HEK293 (cell line): ENCODE measurements at regions not wholly inside any gene's neighbourhood (a gene's known extent, or its start where the extent isn't known, plus 50 kb on each side); places are given as distances from the start of the nearest gene placed in this dataset.

ENCODE experiments used
- FEZF1 ChIP-seq: fragments of 450-650 bp; formaldehyde crosslinking; IDR thresholded peaks from 2 replicates; pipeline ENCODE4 v1.5.1; 2016; ENCODE audit warnings: missing biosample characterization, missing genetic modification characterization
- GLI4 ChIP-seq: fragments of 450-650 bp; formaldehyde crosslinking; IDR thresholded peaks from 2 replicates; pipeline ENCODE4 v1.5.1; 2016; ENCODE audit warnings: missing biosample characterization, missing genetic modification characterization
- GLIS2 ChIP-seq: fragments of 450-650 bp; formaldehyde crosslinking; IDR thresholded peaks from 2 replicates; pipeline ENCODE4 v1.5.1; 2016; ENCODE audit warnings: missing biosample characterization, missing genetic modification characterization
- IKZF3 ChIP-seq: fragments of 450-650 bp; IDR thresholded peaks from 2 replicates; pipeline ENCODE4 v1.5.0; 2018; ENCODE audit warnings: missing biosample characterization, mild to moderate bottlenecking, missing genetic modification characterization, moderate library complexity
- KLF8 ChIP-seq: fragments of 450-650 bp; formaldehyde crosslinking; IDR thresholded peaks from 2 replicates; pipeline ENCODE4 v1.5.1; 2016; ENCODE audit warnings: missing biosample characterization, missing genetic modification characterization
- MZF1 ChIP-seq: fragments of 450-650 bp; formaldehyde crosslinking; IDR thresholded peaks from 2 replicates; pipeline ENCODE4 v1.5.1; 2017; ENCODE audit warnings: missing biosample characterization, missing genetic modification characterization, borderline replicate concordance
- RBAK ChIP-seq: fragments of 450-650 bp; formaldehyde crosslinking; IDR thresholded peaks from 2 replicates; pipeline ENCODE4 v1.5.1; 2016; ENCODE audit warnings: missing biosample characterization, missing genetic modification characterization
- REPIN1 ChIP-seq: fragments of 450-650 bp; formaldehyde crosslinking; IDR thresholded peaks from 2 replicates; pipeline ENCODE4 v1.5.1; 2017; ENCODE audit warnings: missing biosample characterization, missing genetic modification characterization, low read depth
- SP7 ChIP-seq: fragments of 450-650 bp; formaldehyde crosslinking; IDR thresholded peaks from 2 replicates; pipeline ENCODE4 v1.5.1; 2016; ENCODE audit warnings: missing biosample characterization, missing genetic modification characterization
- YY1 ChIP-seq: fragments of 450-650 bp; formaldehyde crosslinking; IDR thresholded peaks from 2 replicates; pipeline ENCODE4 v1.5.1; 2018; ENCODE audit warnings: missing biosample characterization, missing genetic modification characterization
- YY2 ChIP-seq: fragments of 450-650 bp; formaldehyde crosslinking; IDR thresholded peaks from 2 replicates; pipeline ENCODE4 v1.5.1; 2016; ENCODE audit warnings: missing biosample characterization, missing genetic modification characterization
- ZBTB20 ChIP-seq: fragments of 450-650 bp; formaldehyde crosslinking; IDR thresholded peaks from 2 replicates; pipeline ENCODE4 v1.5.1; 2016; ENCODE audit warnings: missing biosample characterization, missing genetic modification characterization
- ZFHX2 ChIP-seq: fragments of 450-650 bp; formaldehyde crosslinking; conservative IDR thresholded peaks from 2 replicates; pipeline ENCODE4 v1.5.1; 2016; ENCODE audit warnings: missing biosample characterization, missing genetic modification characterization
- ZFP69B ChIP-seq: fragments of 450-650 bp; formaldehyde crosslinking; IDR thresholded peaks from 2 replicates; pipeline ENCODE4 v1.5.1; 2016; ENCODE audit warnings: missing biosample characterization, missing genetic modification characterization
- ZNF132 ChIP-seq: fragments of 450-650 bp; formaldehyde crosslinking; IDR thresholded peaks from 2 replicates; pipeline ENCODE4 v1.5.1; 2017; ENCODE audit warnings: missing biosample characterization, missing genetic modification characterization, borderline replicate concordance
- ZNF138 ChIP-seq: fragments of 450-650 bp; formaldehyde crosslinking; IDR thresholded peaks from 2 replicates; pipeline ENCODE4 v1.5.1; 2016; ENCODE audit warnings: missing biosample characterization, missing genetic modification characterization, borderline replicate concordance
- ZNF19 ChIP-seq: fragments of 450-650 bp; formaldehyde crosslinking; IDR thresholded peaks from 2 replicates; pipeline ENCODE4; 2016; ENCODE audit warnings: missing biosample characterization, missing genetic modification characterization, low read depth
- ZNF341 ChIP-seq: fragments of 450-650 bp; formaldehyde crosslinking; IDR thresholded peaks from 2 replicates; pipeline ENCODE4; 2016; ENCODE audit warnings: low read depth, missing biosample characterization, missing genetic modification characterization
- ZNF433 ChIP-seq: fragments of 450-650 bp; formaldehyde crosslinking; IDR thresholded peaks from 2 replicates; pipeline ENCODE4 v1.5.1; 2016; ENCODE audit warnings: missing biosample characterization, missing genetic modification characterization, low read depth
- ZNF514 ChIP-seq: fragments of 450-650 bp; formaldehyde crosslinking; IDR thresholded peaks from 2 replicates; pipeline ENCODE4 v1.5.1; 2016; ENCODE audit warnings: missing biosample characterization, missing genetic modification characterization
- ZNF596 ChIP-seq: fragments of 450-650 bp; IDR thresholded peaks from 2 replicates; pipeline ENCODE4 v1.5.0; 2018; ENCODE audit warnings: missing biosample characterization, mild to moderate bottlenecking, missing genetic modification characterization, moderate library complexity
- ZNF623 ChIP-seq: fragments of 450-650 bp; formaldehyde crosslinking; IDR thresholded peaks from 2 replicates; pipeline ENCODE4 v1.5.1; 2016; ENCODE audit warnings: missing biosample characterization, missing genetic modification characterization
- ZNF624 ChIP-seq: fragments of 450-650 bp; formaldehyde crosslinking; IDR thresholded peaks from 2 replicates; pipeline ENCODE4 v1.5.1; 2017; ENCODE audit warnings: missing biosample characterization, missing genetic modification characterization
- ZNF701 ChIP-seq: fragments of 450-650 bp; formaldehyde crosslinking; IDR thresholded peaks from 2 replicates; pipeline ENCODE4 v1.5.1; 2016; ENCODE audit warnings: missing biosample characterization, missing genetic modification characterization
- ZNF777 ChIP-seq: fragments of 450-650 bp; formaldehyde crosslinking; IDR thresholded peaks from 2 replicates; pipeline ENCODE4 v1.5.1; 2017; ENCODE audit warnings: missing biosample characterization, missing genetic modification characterization, borderline replicate concordance
- ZNF837 ChIP-seq: fragments of 450-650 bp; formaldehyde crosslinking; IDR thresholded peaks from 2 replicates; pipeline ENCODE4 v1.5.1; 2016; ENCODE audit warnings: missing biosample characterization, missing genetic modification characterization
- ZXDB ChIP-seq: fragments of 450-650 bp; formaldehyde crosslinking; IDR thresholded peaks from 2 replicates; pipeline ENCODE4 v1.5.1; 2016; ENCODE audit warnings: missing biosample characterization, missing genetic modification characterization
- TF ChIP-seq, protein P1 (sequence below): fragments of 450-650 bp; formaldehyde crosslinking; IDR thresholded peaks from 2 replicates; pipeline ENCODE4 v1.5.1; 2016; ENCODE audit warnings: missing biosample characterization, missing genetic modification characterization
- TF ChIP-seq, protein P2 (sequence below): fragments of 450-650 bp; formaldehyde crosslinking; IDR thresholded peaks from 2 replicates; pipeline ENCODE4 v1.5.0; 2017; ENCODE audit warnings: missing biosample characterization, missing genetic modification characterization, borderline replicate concordance
- TF ChIP-seq, protein P3 (sequence below): fragments of 450-650 bp; formaldehyde crosslinking; IDR thresholded peaks from 2 replicates; pipeline ENCODE4 v1.5.1; 2016; ENCODE audit warnings: missing biosample characterization, missing genetic modification characterization
- TF ChIP-seq, protein P4 (sequence below): fragments of 450-650 bp; formaldehyde crosslinking; IDR thresholded peaks from 2 replicates; pipeline ENCODE4 v1.5.1; 2017; ENCODE audit warnings: missing biosample characterization, missing genetic modification characterization
- TF ChIP-seq, protein P5 (sequence below): fragments of 450-650 bp; formaldehyde crosslinking; IDR thresholded peaks from 2 replicates; pipeline ENCODE4 v1.5.1; 2016; ENCODE audit warnings: missing biosample characterization, missing genetic modification characterization
- TF ChIP-seq, protein P6 (sequence below): fragments of 450-650 bp; formaldehyde crosslinking; IDR thresholded peaks from 2 replicates; pipeline ENCODE4 v1.5.1; 2017; ENCODE audit warnings: missing biosample characterization, mild to moderate bottlenecking, missing genetic modification characterization, moderate library complexity

DNA sequence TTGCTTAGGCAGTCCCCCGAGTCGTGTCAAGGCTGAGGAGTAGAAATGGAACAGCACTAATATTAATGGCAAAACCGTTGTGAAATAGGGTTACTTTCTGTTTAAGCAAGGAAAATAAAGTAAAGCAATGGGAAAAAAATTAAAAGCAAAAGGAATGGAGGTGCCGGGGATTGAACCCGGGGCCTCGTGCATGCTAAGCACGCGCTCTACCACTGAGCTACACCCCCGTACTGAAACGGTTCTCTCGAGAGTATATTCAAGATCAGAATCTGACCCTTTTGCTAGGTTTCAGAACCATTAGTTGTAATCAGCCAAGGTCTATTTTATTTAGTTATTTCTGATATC is 85.5 kb downstream of the TRIM27 start (continued):
- TF ChIP-seq, protein P1, sequence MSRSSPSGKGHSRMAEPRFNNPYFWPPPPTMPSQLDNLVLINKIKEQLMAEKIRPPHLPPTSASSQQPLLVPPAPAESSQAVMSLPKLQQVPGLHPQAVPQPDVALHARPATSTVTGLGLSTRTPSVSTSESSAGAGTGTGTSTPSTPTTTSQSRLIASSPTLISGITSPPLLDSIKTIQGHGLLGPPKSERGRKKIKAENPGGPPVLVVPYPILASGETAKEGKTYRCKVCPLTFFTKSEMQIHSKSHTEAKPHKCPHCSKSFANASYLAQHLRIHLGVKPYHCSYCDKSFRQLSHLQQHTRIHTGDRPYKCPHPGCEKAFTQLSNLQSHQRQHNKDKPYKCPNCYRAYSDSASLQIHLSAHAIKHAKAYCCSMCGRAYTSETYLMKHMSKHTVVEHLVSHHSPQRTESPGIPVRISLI (tag by site-specific recombination): no peak; the same call in 1 of the 2 replicates
- TF ChIP-seq YY2 (tag by site-specific recombination): no peak
- TF ChIP-seq ZBTB20 (tag by site-specific recombination): no peak
- TF ChIP-seq FEZF1 (tag by site-specific recombination): no peak
- TF ChIP-seq ZNF623 (tag by site-specific recombination): no peak
- TF ChIP-seq ZNF701 (tag by site-specific recombination): no peak
- peak; percentile 78 for TF ChIP-seq IKZF3
- no peak for TF ChIP-seq ZNF837 (tag by site-specific recombination)
- peak; percentile 49; the same call in 1 of the 2 replicates for TF ChIP-seq ZFHX2 (tag by site-specific recombination)
- TF ChIP-seq ZNF138: no peak
- peak; percentile 84 for TF ChIP-seq YY1
- TF ChIP-seq, protein P2, sequence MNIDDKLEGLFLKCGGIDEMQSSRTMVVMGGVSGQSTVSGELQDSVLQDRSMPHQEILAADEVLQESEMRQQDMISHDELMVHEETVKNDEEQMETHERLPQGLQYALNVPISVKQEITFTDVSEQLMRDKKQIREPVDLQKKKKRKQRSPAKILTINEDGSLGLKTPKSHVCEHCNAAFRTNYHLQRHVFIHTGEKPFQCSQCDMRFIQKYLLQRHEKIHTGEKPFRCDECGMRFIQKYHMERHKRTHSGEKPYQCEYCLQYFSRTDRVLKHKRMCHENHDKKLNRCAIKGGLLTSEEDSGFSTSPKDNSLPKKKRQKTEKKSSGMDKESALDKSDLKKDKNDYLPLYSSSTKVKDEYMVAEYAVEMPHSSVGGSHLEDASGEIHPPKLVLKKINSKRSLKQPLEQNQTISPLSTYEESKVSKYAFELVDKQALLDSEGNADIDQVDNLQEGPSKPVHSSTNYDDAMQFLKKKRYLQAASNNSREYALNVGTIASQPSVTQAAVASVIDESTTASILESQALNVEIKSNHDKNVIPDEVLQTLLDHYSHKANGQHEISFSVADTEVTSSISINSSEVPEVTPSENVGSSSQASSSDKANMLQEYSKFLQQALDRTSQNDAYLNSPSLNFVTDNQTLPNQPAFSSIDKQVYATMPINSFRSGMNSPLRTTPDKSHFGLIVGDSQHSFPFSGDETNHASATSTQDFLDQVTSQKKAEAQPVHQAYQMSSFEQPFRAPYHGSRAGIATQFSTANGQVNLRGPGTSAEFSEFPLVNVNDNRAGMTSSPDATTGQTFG: no peak
- TF ChIP-seq, protein P3, sequence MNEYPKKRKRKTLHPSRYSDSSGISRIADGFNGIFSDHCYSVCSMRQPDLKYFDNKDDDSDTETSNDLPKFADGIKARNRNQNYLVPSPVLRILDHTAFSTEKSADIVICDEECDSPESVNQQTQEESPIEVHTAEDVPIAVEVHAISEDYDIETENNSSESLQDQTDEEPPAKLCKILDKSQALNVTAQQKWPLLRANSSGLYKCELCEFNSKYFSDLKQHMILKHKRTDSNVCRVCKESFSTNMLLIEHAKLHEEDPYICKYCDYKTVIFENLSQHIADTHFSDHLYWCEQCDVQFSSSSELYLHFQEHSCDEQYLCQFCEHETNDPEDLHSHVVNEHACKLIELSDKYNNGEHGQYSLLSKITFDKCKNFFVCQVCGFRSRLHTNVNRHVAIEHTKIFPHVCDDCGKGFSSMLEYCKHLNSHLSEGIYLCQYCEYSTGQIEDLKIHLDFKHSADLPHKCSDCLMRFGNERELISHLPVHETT (tag by site-specific recombination): peak; percentile 57; the same call in 1 of the 2 replicates
- peak; percentile 34; the same call in 1 of the 2 replicates for TF ChIP-seq SP7
- TF ChIP-seq ZNF596 (tag by site-specific recombination): no peak
- TF ChIP-seq ZNF132 (tag by site-specific recombination): no peak
- no peak for TF ChIP-seq ZNF433 (tag by site-specific recombination)
- no peak for TF ChIP-seq ZNF777 (tag by site-specific recombination)
- TF ChIP-seq ZNF341 (tag by site-specific recombination): no peak
- 0 out of 2 replicates have a peak, but pooled peaks have one; percentile 40 for TF ChIP-seq REPIN1 (tag by site-specific recombination)
- TF ChIP-seq GLI4 (tag by site-specific recombination): 0 out of 2 replicates have a peak, but pooled peaks have one; percentile 45
- TF ChIP-seq, protein P4, sequence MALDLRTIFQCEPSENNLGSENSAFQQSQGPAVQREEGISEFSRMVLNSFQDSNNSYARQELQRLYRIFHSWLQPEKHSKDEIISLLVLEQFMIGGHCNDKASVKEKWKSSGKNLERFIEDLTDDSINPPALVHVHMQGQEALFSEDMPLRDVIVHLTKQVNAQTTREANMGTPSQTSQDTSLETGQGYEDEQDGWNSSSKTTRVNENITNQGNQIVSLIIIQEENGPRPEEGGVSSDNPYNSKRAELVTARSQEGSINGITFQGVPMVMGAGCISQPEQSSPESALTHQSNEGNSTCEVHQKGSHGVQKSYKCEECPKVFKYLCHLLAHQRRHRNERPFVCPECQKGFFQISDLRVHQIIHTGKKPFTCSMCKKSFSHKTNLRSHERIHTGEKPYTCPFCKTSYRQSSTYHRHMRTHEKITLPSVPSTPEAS (tag by site-specific recombination): 0 out of 2 replicates have a peak, but pooled peaks have one; percentile 19
- TF ChIP-seq, protein P5, sequence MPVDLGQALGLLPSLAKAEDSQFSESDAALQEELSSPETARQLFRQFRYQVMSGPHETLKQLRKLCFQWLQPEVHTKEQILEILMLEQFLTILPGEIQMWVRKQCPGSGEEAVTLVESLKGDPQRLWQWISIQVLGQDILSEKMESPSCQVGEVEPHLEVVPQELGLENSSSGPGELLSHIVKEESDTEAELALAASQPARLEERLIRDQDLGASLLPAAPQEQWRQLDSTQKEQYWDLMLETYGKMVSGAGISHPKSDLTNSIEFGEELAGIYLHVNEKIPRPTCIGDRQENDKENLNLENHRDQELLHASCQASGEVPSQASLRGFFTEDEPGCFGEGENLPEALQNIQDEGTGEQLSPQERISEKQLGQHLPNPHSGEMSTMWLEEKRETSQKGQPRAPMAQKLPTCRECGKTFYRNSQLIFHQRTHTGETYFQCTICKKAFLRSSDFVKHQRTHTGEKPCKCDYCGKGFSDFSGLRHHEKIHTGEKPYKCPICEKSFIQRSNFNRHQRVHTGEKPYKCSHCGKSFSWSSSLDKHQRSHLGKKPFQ (tag by site-specific recombination): 0 out of 2 replicates have a peak, but pooled peaks have one; percentile 13
- TF ChIP-seq MZF1 (tag by site-specific recombination): no peak
- no peak for TF ChIP-seq ZNF19
- no peak for TF ChIP-seq GLIS2 (tag by site-specific recombination)
- no peak for TF ChIP-seq ZNF514 (tag by site-specific recombination)
- TF ChIP-seq, protein P6, sequence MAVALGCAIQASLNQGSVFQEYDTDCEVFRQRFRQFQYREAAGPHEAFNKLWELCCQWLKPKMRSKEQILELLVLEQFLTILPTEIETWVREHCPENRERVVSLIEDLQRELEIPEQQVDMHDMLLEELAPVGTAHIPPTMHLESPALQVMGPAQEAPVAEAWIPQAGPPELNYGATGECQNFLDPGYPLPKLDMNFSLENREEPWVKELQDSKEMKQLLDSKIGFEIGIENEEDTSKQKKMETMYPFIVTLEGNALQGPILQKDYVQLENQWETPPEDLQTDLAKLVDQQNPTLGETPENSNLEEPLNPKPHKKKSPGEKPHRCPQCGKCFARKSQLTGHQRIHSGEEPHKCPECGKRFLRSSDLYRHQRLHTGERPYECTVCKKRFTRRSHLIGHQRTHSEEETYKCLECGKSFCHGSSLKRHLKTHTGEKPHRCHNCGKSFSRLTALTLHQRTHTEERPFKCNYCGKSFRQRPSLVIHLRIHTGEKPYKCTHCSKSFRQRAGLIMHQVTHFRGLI (tag by site-specific recombination): peak; percentile 11; the same call in 1 of the 2 replicates
- TF ChIP-seq RBAK (tag by site-specific recombination): no peak
- TF ChIP-seq ZXDB: peak; percentile 21; the same call in 1 of the 2 replicates
- 0 out of 2 replicates have a peak, but pooled peaks have one; percentile 2 for TF ChIP-seq KLF8 (tag by site-specific recombination)
- 0 out of 2 replicates have a peak, but pooled peaks have one; percentile 22 for TF ChIP-seq ZFP69B (tag by site-specific recombination)
- peak; percentile 42; the same call in 1 of the 2 replicates for TF ChIP-seq ZNF624 (tag by site-specific recombination)
